ENCODE measurements at regions not wholly inside any gene's neighbourhood (a gene's known extent, or its start where the extent isn't known, plus 50 kb on each side); places are given as distances from the start of the nearest gene placed in this dataset.

GRCh38 chr1:167161762-167162161, 58.9 kb upstream of the POU2F1 start:
- no peaks in the 10 kb centered on the region for H4K20me1 ChIP-seq (ENCODE audit: low read length)
- H3F3A ChIP-seq (ENCODE audit: low read length, unreplicated experiment) = no peaks in the 10 kb centered on the region
- ATAC-seq = no peak
- no peak for DNase-seq
- H2AFZ ChIP-seq (ENCODE audit: low read length) = no peak overlapping the region
- H3K79me2 ChIP-seq (ENCODE audit: low read length) = no peaks in the 10 kb centered on the region
- no peak overlapping the region for H3K4me2 ChIP-seq (ENCODE audit: low read length)
- BruUV-seq (replicated peaks) = no TSS peak
- POLR2A ChIA-PET (ENCODE audit: unreplicated experiment) = no interaction called here
- H3K4me3 ChIP-seq (ENCODE audit: low read length) = no peak overlapping the region
- H3K9me3 ChIP-seq (ENCODE audit: low read length) = no peaks in the 10 kb centered on the region
- H3K27me3 ChIP-seq (ENCODE audit: low read length) = no peaks in the 10 kb centered on the region
- TF ChIP-seq EZH2 (IDR thresholded peaks at IDR 0.05; ENCODE audit: low read length, unreplicated experiment) (no peak), EZH2phosphoT487 (IDR thresholded peaks at IDR 0.05; ENCODE audit: borderline replicate concordance, low read length) (no peak), CTCF (conservative IDR thresholded peaks at IDR 0.05; ENCODE audit: low read depth, low read length) (no peak)
- no peak overlapping the region for H3K27ac ChIP-seq (ENCODE audit: low read length)
- CTCF ChIA-PET = interaction anchor here (0.5 kb wide), 1 partner anchor 59 kb away, joined by 6 read pairs; the partner anchor contains the start of gene POU2F1
- intact Hi-C loops (cut with micrococcal nuclease) = no loop called here
- no peaks in the 10 kb centered on the region for H3K36me3 ChIP-seq (ENCODE audit: low read depth, low read length)
- no peak overlapping the region for H3K9ac ChIP-seq (ENCODE audit: low read length)
- H3K4me1 ChIP-seq (ENCODE audit: insufficient read depth, low read length) = peaks cover 38% of the 10 kb centered on the region
- no peaks in the 10 kb centered on the region for H3K9me2 ChIP-seq (replicated peaks; ENCODE audit: low read length)

GRCh38 chr1:167165219-167165618, 55.5 kb upstream of the POU2F1 start:
- intact Hi-C loops (cut with micrococcal nuclease) = no loop called here
- CTCF ChIA-PET = no interaction called here

More at GRCh38 chr1:167165219-167165618, 55.5 kb upstream of the POU2F1 start:
- Histone ChIP-seq H3K9me3 (ENCODE audit: low read length) (no peaks in the 10 kb centered on the region), H4K20me1 (ENCODE audit: low read length) (no peaks in the 10 kb centered on the region), H3K36me3 (ENCODE audit: low read depth, low read length) (no peaks in the 10 kb centered on the region), H3K4me3 (ENCODE audit: low read length) (no peak overlapping the region), H3K79me2 (ENCODE audit: low read length) (no peaks in the 10 kb centered on the region), H3K4me1 (ENCODE audit: insufficient read depth, low read length) (peaks cover 39% of the 10 kb centered on the region), H3K27ac (ENCODE audit: low read length) (no peak overlapping the region), H3K9me2 (replicated peaks; ENCODE audit: low read length) (no peaks in the 10 kb centered on the region), H2AFZ (ENCODE audit: low read length) (no peak overlapping the region), H3K9ac (ENCODE audit: low read length) (no peak overlapping the region), H3K27me3 (ENCODE audit: low read length) (no peaks in the 10 kb centered on the region), H3F3A (ENCODE audit: low read length, unreplicated experiment) (no peaks in the 10 kb centered on the region), H3K4me2 (ENCODE audit: low read length) (no peak overlapping the region)
- no TSS peak for BruUV-seq (replicated peaks)
- ATAC-seq (no peak), DNase-seq (no peak)
- POLR2A ChIA-PET (ENCODE audit: unreplicated experiment) = no interaction called here
- TF ChIP-seq EZH2 (IDR thresholded peaks at IDR 0.05; ENCODE audit: low read length, unreplicated experiment) (no peak), EZH2phosphoT487 (IDR thresholded peaks at IDR 0.05; ENCODE audit: borderline replicate concordance, low read length) (no peak), CTCF (conservative IDR thresholded peaks at IDR 0.05; ENCODE audit: low read depth, low read length) (no peak)
